Ishikawa (cell line): ENCODE measurements at regions not wholly inside any gene's neighbourhood (a gene's known extent, or its start where the extent isn't known, plus 50 kb on each side); places are given as distances from the start of the nearest gene placed in this dataset.

ENCODE experiments used
- CEBPB ChIP-seq: IDR thresholded peaks from 2 replicates; pipeline ENCODE4 v1.6.1; 2012
- CREB1 ChIP-seq: IDR thresholded peaks from 2 replicates; pipeline ENCODE4 v1.6.1; 2012; ENCODE audit warnings: low read depth
- EGR1 ChIP-seq: IDR thresholded peaks from 2 replicates; pipeline ENCODE4 v1.6.1; 2012
- EP300 ChIP-seq: IDR thresholded peaks from 2 replicates; pipeline ENCODE4 v1.6.1; 2012; ENCODE audit warnings: borderline replicate concordance
- FOXM1 ChIP-seq: IDR thresholded peaks from 2 replicates; pipeline ENCODE4 v1.6.1; 2012; ENCODE audit warnings: low read depth, borderline replicate concordance
- MAX ChIP-seq: IDR thresholded peaks from 2 replicates; pipeline ENCODE4 v1.6.1; 2012
- NFIC ChIP-seq: IDR thresholded peaks from 2 replicates; pipeline ENCODE4 v1.6.1; 2012
- RAD21 ChIP-seq: IDR thresholded peaks from 2 replicates; pipeline ENCODE4 v1.6.1; 2012; ENCODE audit warnings: low read depth
- TAF1 ChIP-seq: IDR thresholded peaks from 2 replicates; pipeline ENCODE4 v1.6.1; 2012; ENCODE audit warnings: low read depth, mild to moderate bottlenecking
- TCF12 ChIP-seq: IDR thresholded peaks from 2 replicates; pipeline ENCODE4 v1.6.1; 2012; ENCODE audit warnings: low read depth
- TEAD4 ChIP-seq: IDR thresholded peaks from 2 replicates; pipeline ENCODE4 v1.6.1; 2012
- USF1 ChIP-seq: IDR thresholded peaks from 2 replicates; pipeline ENCODE4 v1.6.1; 2012
- YY1 ChIP-seq: IDR thresholded peaks from 2 replicates; pipeline ENCODE4 v1.6.1; 2012; ENCODE audit warnings: low read depth
- ZBTB7A ChIP-seq: IDR thresholded peaks from 2 replicates; pipeline ENCODE4 v1.6.1; 2012; ENCODE audit warnings: low read depth
- TF ChIP-seq, protein P1 (sequence below): IDR thresholded peaks from 2 replicates; pipeline ENCODE4 v1.6.1; 2012; ENCODE audit warnings: low read depth, mild to moderate bottlenecking

DNA sequence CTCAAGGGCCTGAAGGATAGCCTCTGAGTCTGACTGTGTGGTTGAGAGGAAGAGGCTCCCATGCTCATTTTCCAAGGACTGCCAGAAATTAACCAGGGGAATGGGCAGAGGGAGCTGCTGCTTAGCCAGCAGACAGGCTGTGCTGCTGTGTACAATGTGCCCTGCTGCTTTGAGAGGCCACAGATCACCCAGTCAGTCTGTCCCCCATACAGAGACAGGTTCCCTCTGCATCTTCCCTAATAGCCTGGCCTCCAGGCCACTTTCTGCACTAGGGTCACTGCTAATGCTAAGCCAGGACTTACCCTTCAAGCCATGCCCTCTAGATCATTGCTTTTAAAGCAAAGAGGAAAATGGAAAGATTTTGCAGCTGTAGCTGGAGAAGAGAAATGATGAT lies 341.1 kb downstream of the CYRIA start:
- no peak for TF ChIP-seq NFIC
- TF ChIP-seq RAD21: no peak
- TF ChIP-seq TAF1: no peak
- TF ChIP-seq USF1: no peak
- TF ChIP-seq TCF12: no peak
- TF ChIP-seq, protein P1, sequence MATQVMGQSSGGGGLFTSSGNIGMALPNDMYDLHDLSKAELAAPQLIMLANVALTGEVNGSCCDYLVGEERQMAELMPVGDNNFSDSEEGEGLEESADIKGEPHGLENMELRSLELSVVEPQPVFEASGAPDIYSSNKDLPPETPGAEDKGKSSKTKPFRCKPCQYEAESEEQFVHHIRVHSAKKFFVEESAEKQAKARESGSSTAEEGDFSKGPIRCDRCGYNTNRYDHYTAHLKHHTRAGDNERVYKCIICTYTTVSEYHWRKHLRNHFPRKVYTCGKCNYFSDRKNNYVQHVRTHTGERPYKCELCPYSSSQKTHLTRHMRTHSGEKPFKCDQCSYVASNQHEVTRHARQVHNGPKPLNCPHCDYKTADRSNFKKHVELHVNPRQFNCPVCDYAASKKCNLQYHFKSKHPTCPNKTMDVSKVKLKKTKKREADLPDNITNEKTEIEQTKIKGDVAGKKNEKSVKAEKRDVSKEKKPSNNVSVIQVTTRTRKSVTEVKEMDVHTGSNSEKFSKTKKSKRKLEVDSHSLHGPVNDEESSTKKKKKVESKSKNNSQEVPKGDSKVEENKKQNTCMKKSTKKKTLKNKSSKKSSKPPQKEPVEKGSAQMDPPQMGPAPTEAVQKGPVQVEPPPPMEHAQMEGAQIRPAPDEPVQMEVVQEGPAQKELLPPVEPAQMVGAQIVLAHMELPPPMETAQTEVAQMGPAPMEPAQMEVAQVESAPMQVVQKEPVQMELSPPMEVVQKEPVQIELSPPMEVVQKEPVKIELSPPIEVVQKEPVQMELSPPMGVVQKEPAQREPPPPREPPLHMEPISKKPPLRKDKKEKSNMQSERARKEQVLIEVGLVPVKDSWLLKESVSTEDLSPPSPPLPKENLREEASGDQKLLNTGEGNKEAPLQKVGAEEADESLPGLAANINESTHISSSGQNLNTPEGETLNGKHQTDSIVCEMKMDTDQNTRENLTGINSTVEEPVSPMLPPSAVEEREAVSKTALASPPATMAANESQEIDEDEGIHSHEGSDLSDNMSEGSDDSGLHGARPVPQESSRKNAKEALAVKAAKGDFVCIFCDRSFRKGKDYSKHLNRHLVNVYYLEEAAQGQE: no peak

DNA sequence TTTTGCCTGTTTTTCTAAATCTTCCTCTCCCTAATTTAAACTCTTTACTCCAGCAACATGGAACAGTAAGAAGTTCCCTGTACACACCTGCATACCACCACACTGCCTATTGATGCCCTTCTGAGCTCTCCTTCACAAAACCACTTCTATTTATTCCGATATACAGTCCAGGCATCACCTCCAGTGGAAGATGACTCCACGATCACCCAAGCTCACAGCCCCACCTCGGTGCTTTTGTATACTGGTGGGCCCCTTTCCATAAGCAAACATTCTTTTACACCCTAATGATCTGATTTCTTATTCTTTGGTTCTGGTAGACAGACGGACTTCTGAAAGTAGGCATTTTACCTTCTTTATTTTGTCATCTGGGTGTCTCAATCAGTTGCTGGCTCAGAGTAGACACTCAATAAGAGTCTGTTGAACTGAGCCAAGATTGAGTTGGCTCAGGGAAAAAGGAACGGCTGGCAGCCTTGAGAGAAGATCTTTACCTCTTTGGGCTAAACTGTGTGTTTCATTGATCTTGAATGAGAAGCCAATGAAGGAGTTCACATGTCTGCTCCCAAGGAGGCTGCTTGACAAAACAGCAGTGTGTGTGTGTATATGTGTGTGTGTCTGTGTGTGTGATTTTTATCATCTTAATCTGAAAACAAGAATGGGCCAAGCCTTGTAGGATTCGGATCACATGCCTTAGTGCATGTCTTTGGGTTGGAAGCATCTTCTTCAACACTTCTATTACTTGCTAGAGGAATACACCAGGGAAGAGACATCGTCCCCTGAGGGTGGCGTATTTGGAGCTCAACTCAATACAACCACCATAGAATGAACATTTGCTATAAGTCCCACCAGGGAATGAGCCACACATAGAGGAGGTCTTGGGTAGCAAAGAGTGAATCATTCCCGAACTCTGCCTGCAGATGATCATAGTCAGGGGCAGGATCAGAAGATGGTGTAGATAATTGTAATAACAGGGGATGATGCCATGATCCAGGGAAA lies 341.8 kb downstream of the CYRIA start:
- TF ChIP-seq CEBPB (no peak), TEAD4 (no peak), TAF1 (no peak), MAX (no peak), USF1 (no peak), ZBTB7A (no peak), TCF12 (no peak), RAD21 (no peak), NFIC (no peak)
- TF ChIP-seq, protein P1: no peak

DNA sequence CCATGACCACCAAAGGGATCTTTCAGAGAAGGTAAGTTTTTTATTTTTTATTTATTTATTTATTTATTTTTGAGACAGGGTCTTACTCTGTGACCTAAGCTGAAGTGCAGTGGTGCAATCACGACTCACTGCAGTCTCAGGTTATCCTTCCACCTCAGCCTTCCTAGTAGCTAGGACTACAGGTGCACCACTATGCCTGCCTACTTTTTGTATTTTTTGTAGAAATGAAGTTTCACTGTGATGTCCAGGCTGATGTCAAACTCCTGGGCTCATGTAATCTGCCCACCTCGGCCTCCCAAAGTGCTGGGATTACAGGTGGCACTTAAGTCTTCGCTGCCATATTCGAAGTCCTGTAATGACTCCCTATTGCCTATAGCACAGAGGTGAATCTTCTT lies 342.5 kb downstream of the CYRIA start:
- TF ChIP-seq RAD21 (no peak), YY1 (no peak), USF1 (no peak), FOXM1 (no peak), TEAD4 (no peak), CREB1 (no peak), EP300 (no peak)

DNA sequence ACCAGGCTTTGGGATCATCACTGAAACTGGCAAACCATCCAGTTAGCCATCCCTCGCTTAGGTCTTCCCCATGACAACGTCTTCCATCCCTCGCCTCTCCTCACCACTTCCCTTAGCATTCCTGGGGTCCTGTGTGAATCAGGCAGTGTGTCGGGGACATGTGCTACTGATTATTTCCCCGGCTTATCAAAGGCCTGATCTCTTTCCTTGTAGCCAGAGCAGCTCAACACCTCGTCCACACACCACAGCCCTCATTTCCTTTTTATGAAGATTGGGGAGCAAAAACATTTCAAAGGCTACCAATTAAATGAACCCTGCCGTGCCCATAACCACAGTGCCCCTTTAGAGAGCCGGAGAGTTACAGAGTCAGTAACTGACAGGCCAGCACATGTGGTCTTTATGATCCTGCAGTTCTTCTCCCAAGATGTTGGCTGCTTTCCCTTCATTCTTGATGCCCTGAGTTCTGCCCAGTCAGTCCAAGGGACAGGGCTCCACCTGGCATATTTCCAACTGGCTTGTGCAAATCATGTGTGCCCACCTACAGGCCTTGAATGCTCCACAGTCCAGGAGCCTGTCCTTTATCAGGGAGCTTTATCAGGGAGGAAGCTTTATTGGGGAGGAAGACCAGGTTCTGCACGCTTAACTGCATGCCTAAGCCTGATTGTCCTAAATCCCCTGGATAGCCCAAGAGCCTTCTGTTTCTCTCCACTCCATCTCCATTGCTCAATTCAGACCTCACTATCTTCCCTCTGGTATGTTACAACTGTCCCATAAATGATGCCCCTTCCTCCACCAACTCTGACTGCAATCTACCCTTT lies 343.1 kb downstream of the CYRIA start:
- no peak for TF ChIP-seq TAF1
- no peak for TF ChIP-seq RAD21
- TF ChIP-seq NFIC: no peak
- TF ChIP-seq TEAD4: no peak
- TF ChIP-seq, protein P1: no peak
- TF ChIP-seq FOXM1: no peak
- TF ChIP-seq USF1: no peak
- no peak for TF ChIP-seq CEBPB
- TF ChIP-seq ZBTB7A: no peak
- no peak for TF ChIP-seq YY1
- no peak for TF ChIP-seq EP300
- TF ChIP-seq EGR1: no peak
- no peak for TF ChIP-seq CREB1
